ENCODE measurements at regions not wholly inside any gene's neighbourhood (a gene's known extent, or its start where the extent isn't known, plus 50 kb on each side); places are given as distances from the start of the nearest gene placed in this dataset.

GRCh38 chr2:45328264-45328870, 282.7 kb downstream of the SRBD1 start:
- Histone ChIP-seq H3K4me2 (ENCODE audit: low read length) (no peak overlapping the region), H3K36me3 (replicated peaks; ENCODE audit: low read depth, low read length) (no peaks in the 10 kb centered on the region), H3K4me1 (ENCODE audit: low read length) (peaks cover 4% of the 10 kb centered on the region; the same call in 1 of the 2 replicates), H3K27ac (ENCODE audit: low read length) (no peak overlapping the region), H3K27me3 (ENCODE audit: low read depth, low read length) (no peaks in the 10 kb centered on the region), H4K20me1 (ENCODE audit: insufficient read depth, low read length) (no peaks in the 10 kb centered on the region), H2AFZ (ENCODE audit: low read depth, low read length) (no peak overlapping the region), H3K4me3 (ENCODE audit: low read length) (no peak overlapping the region), H3K79me2 (ENCODE audit: low read length) (no peaks in the 10 kb centered on the region), H3K9ac (ENCODE audit: low read length) (no peak overlapping the region), H3K9me3 (ENCODE audit: insufficient read depth, low read length) (no peaks in the 10 kb centered on the region; the same call in 1 of the 2 replicates)
- no peak for TF ChIP-seq EZH2phosphoT487 (IDR thresholded peaks at IDR 0.05; ENCODE audit: low read depth)
- TF ChIP-seq CTCF (IDR thresholded peaks at IDR 0.05; ENCODE audit: low read depth, low read length), result no peak

- Histone ChIP-seq H4K20me1 (ENCODE audit: insufficient read depth, low read length) (no peaks in the 10 kb centered on the region), H3K27me3 (ENCODE audit: low read depth, low read length) (no peaks in the 10 kb centered on the region)
- TF ChIP-seq EZH2phosphoT487 (IDR thresholded peaks at IDR 0.05; ENCODE audit: low read depth) (no peak), CTCF (IDR thresholded peaks at IDR 0.05; ENCODE audit: low read depth, low read length) (no peak)
Measured at GRCh38 chr2:45323344-45323743, 287.7 kb downstream of the SRBD1 start.

GRCh38 chr2:45320956-45321355, 290.1 kb downstream of the SRBD1 start:
- Histone ChIP-seq H3K27ac (ENCODE audit: low read length) (no peak overlapping the region), H3K4me2 (ENCODE audit: low read length) (no peak overlapping the region), H3K4me3 (ENCODE audit: low read length) (no peak overlapping the region), H3K4me1 (ENCODE audit: low read length) (no peaks in the 10 kb centered on the region), H4K20me1 (ENCODE audit: insufficient read depth, low read length) (no peaks in the 10 kb centered on the region), H3K27me3 (ENCODE audit: low read depth, low read length) (no peaks in the 10 kb centered on the region), H3K9me3 (ENCODE audit: insufficient read depth, low read length) (no peaks in the 10 kb centered on the region; the same call in 1 of the 2 replicates), H3K79me2 (ENCODE audit: low read length) (no peaks in the 10 kb centered on the region), H3K36me3 (replicated peaks; ENCODE audit: low read depth, low read length) (no peaks in the 10 kb centered on the region), H2AFZ (ENCODE audit: low read depth, low read length) (no peak overlapping the region), H3K9ac (ENCODE audit: low read length) (no peak overlapping the region)
- TF ChIP-seq CTCF (IDR thresholded peaks at IDR 0.05; ENCODE audit: low read depth, low read length), result no peak
- TF ChIP-seq EZH2phosphoT487 (IDR thresholded peaks at IDR 0.05; ENCODE audit: low read depth), result no peak

More at GRCh38 chr2:45323344-45323743, 287.7 kb downstream of the SRBD1 start:
- Histone ChIP-seq H3K9ac (ENCODE audit: low read length) (no peak overlapping the region), H3K36me3 (replicated peaks; ENCODE audit: low read depth, low read length) (no peaks in the 10 kb centered on the region), H3K27ac (ENCODE audit: low read length) (no peak overlapping the region), H3K9me3 (ENCODE audit: insufficient read depth, low read length) (no peaks in the 10 kb centered on the region; the same call in 1 of the 2 replicates), H3K4me2 (ENCODE audit: low read length) (no peak overlapping the region), H3K4me1 (ENCODE audit: low read length) (no peaks in the 10 kb centered on the region), H2AFZ (ENCODE audit: low read depth, low read length) (no peak overlapping the region), H3K4me3 (ENCODE audit: low read length) (no peak overlapping the region), H3K79me2 (ENCODE audit: low read length) (no peaks in the 10 kb centered on the region)

GRCh38 chr2:45319683-45320455, 291.2 kb downstream of the SRBD1 start:
- H3K4me1 ChIP-seq (ENCODE audit: low read length), result no peaks in the 10 kb centered on the region
- H3K9me3 ChIP-seq (ENCODE audit: insufficient read depth, low read length), result no peaks in the 10 kb centered on the region; the same call in 1 of the 2 replicates
- H3K4me3 ChIP-seq (ENCODE audit: low read length), result no peak overlapping the region
- no peaks in the 10 kb centered on the region for H3K36me3 ChIP-seq (replicated peaks; ENCODE audit: low read depth, low read length)
- TF ChIP-seq EZH2phosphoT487 (IDR thresholded peaks at IDR 0.05; ENCODE audit: low read depth) (no peak), CTCF (IDR thresholded peaks at IDR 0.05; ENCODE audit: low read depth, low read length) (no peak)
- no peaks in the 10 kb centered on the region for H3K79me2 ChIP-seq (ENCODE audit: low read length)
- no peak overlapping the region for H2AFZ ChIP-seq (ENCODE audit: low read depth, low read length)
- H3K27ac ChIP-seq (ENCODE audit: low read length), result no peak overlapping the region
- no peaks in the 10 kb centered on the region for H4K20me1 ChIP-seq (ENCODE audit: insufficient read depth, low read length)
- no peaks in the 10 kb centered on the region for H3K27me3 ChIP-seq (ENCODE audit: low read depth, low read length)
- H3K9ac ChIP-seq (ENCODE audit: low read length), result no peak overlapping the region
- no peak overlapping the region for H3K4me2 ChIP-seq (ENCODE audit: low read length)
